ENCODE measurements at regions not wholly inside any gene's neighbourhood (a gene's known extent, or its start where the extent isn't known, plus 50 kb on each side); places are given as distances from the start of the nearest gene placed in this dataset.

DNA sequence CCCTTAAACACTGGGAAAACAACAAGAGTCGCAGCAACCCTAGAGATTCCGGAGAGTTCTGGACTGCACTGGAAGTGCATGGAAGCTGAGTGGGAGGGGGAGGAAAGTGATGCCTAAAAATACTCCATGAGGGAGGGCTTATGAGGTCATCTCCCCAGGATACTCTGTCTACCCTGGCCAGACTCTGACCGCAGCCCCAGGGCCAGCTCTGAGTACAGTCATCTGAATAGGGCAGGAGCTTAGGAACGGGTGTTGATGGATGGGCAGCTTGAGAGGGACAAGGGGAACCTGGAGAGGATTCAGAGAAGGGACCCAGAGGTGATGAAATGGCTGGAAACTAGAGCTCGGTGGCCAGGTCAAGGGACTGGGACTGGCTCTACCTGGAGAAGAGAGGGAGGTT, 79.3 kb upstream of the IGFBP5 start:
- no peak for DNase-seq
- no peak for TF ChIP-seq POLR2AphosphoS5 (IDR thresholded peaks at IDR 0.05)
- TF ChIP-seq POLR2A (IDR thresholded peaks at IDR 0.05), result no peak
- TF ChIP-seq CTCF (IDR thresholded peaks at IDR 0.05 in 8 of 11, conservative IDR thresholded peaks at IDR 0.05 in 3 of 11), result no peak
- H3K4me3 ChIP-seq, result no peak overlapping the region
- WGBS, 5 donors, result 71 to 87% (median 81%) methylated on average over 5 of the region's 5 CpGs
- no peaks in the 10 kb centered on the region for H3K36me3 ChIP-seq
- no peaks in the 10 kb centered on the region for H3K4me1 ChIP-seq
- peaks cover 0 to 6% (median 0%) of the 10 kb centered on the region in 8 donors for H3K9me3 ChIP-seq
- intact Hi-C loops (cut with DNase I; ENCODE audit: low total_unique reads), result no loop called here
- H3K27me3 ChIP-seq (replicated peaks in 1 of 7), result no peaks in the 10 kb centered on the region
- no peak overlapping the region for H3K27ac ChIP-seq

DNA sequence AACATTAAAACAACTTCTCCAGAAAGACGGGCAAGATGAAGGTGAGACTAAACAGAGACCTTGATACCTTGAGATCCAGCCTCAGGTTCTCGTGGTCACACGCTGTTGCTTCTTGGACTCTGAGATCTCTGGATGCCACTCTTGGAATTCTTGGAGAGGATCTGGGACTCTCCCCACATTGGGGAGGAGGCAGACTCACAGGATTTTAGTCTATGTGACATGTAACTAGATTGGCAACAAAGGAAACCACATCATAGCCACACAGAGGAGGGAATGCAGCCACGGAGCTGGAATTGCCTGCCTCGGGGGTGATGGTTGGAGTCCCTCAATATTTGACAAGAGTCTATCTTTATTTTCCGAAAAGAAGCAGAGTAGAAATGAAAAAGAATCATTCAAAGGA, 78.8 kb upstream of the IGFBP5 start:
- Histone ChIP-seq H3K4me1 (no peaks in the 10 kb centered on the region), H3K27ac (no peak overlapping the region), H3K9me3 (peaks cover 0 to 6% (median 0%) of the 10 kb centered on the region in 8 donors), H3K4me3 (no peak overlapping the region), H3K36me3 (no peaks in the 10 kb centered on the region), H3K27me3 (replicated peaks in 1 of 7) (no peaks in the 10 kb centered on the region)
- intact Hi-C loops (cut with DNase I; ENCODE audit: low total_unique reads), result no loop called here
- no peak for DNase-seq
- WGBS, 5 donors, result 72 to 88% (median 80%) methylated on average over 6 of the region's 6 CpGs
- TF ChIP-seq POLR2A (IDR thresholded peaks at IDR 0.05) (no peak), POLR2AphosphoS5 (IDR thresholded peaks at IDR 0.05) (no peak), CTCF (IDR thresholded peaks at IDR 0.05 in 8 of 11, conservative IDR thresholded peaks at IDR 0.05 in 3 of 11) (no peak)

GRCh38 chr2:216773072-216773471, 77.7 kb upstream of the IGFBP5 start:
- 26 to 46% (median 31%) methylated on average over 8 of the region's 8 CpGs for WGBS, 5 donors
- intact Hi-C loops (cut with DNase I; ENCODE audit: low total_unique reads), result no loop called here
- DNase-seq, result no peak

GRCh38 chr2:216770717-216771116, 75.4 kb upstream of the IGFBP5 start:
- Histone ChIP-seq H3K4me1 (peaks cover 0 to 6% (median 3%) of the 10 kb centered on the region in 6 donors), H3K4me3 (no peak overlapping the region), H3K27me3 (replicated peaks in 1 of 7) (peaks cover 0 to 15% (median 0%) of the 10 kb centered on the region in 7 donors), H3K27ac (no peak overlapping the region), H3K36me3 (no peaks in the 10 kb centered on the region), H3K9me3 (peaks cover 0 to 6% (median 0%) of the 10 kb centered on the region in 8 donors)
- no peak for TF ChIP-seq POLR2AphosphoS5 (IDR thresholded peaks at IDR 0.05)
- no peak for TF ChIP-seq POLR2A (IDR thresholded peaks at IDR 0.05)
- TF ChIP-seq CTCF (IDR thresholded peaks at IDR 0.05 in 8 of 11, conservative IDR thresholded peaks at IDR 0.05 in 3 of 11), result no peak
- intact Hi-C loops (cut with DNase I; ENCODE audit: low total_unique reads), result no loop called here
- WGBS, 5 donors, result 74 to 87% (median 81%) methylated on average over 2 of the region's 2 CpGs
- DNase-seq, result no peak

More at GRCh38 chr2:216773072-216773471, 77.7 kb upstream of the IGFBP5 start:
- Histone ChIP-seq H3K4me1 (no peaks in the 10 kb centered on the region), H3K27me3 (replicated peaks in 1 of 7) (no peaks in the 10 kb centered on the region), H3K27ac (no peak overlapping the region), H3K36me3 (no peaks in the 10 kb centered on the region), H3K4me3 (no peak overlapping the region), H3K9me3 (peaks cover 0 to 6% (median 0%) of the 10 kb centered on the region in 8 donors)
- no peak for TF ChIP-seq POLR2AphosphoS5 (IDR thresholded peaks at IDR 0.05)
- no peak for TF ChIP-seq POLR2A (IDR thresholded peaks at IDR 0.05)
- TF ChIP-seq CTCF (IDR thresholded peaks at IDR 0.05 in 8 of 11, conservative IDR thresholded peaks at IDR 0.05 in 3 of 11), result no peak

Measured in spleen (tissue), 11 donors.